ENCODE measurements at regions not wholly inside any gene's neighbourhood (a gene's known extent, or its start where the extent isn't known, plus 50 kb on each side); places are given as distances from the start of the nearest gene placed in this dataset.
"Not testable (repeated sequence)": the region's sequence is repeated elsewhere in the genome, so short reads cannot be mapped to it uniquely, and the experiment has no call there.

DNA sequence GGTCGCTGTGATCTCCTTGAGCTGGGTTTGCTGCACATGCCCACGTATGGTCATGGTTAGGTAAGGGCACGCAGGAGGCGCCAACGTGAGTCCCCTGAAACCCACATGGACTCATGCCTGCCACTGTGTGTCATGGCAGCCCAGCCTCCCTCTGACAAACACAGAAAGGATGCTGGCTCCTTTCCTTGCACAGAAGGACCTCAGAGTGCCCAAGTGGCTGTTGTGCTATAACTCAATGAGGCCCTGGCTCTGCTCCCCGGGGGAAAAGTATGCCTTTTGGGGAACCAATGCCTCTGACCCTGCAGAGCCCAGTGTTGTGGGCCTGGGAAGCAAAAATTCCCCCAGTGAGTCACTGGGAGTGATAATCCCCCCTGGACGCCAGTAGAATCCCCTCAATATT lies 233.9 kb downstream of the VAPA start:
- no peaks in the 10 kb centered on the region for H3K4me1 ChIP-seq (ENCODE audit: control insufficient read depth in 2 of 3, insufficient read depth in 2 of 3, low read depth in 1 of 3, low read length in 3 of 3)
- no peak overlapping the region for H3K27ac ChIP-seq (ENCODE audit: low read depth in 2 of 2, low read length in 2 of 2)
- no peak overlapping the region for H3K4me3 ChIP-seq (ENCODE audit: low read length in 3 of 3)
- no peaks in the 10 kb centered on the region for H3K9me3 ChIP-seq (ENCODE audit: control insufficient read depth in 2 of 3, insufficient read depth in 1 of 3, low read length in 3 of 3)
- FAIRE-seq, result no peak
- intact Hi-C loops (cut with DNase I), result no loop called here
- H3K27me3 ChIP-seq (ENCODE audit: control insufficient read depth, insufficient read depth, low read length), result no peaks in the 10 kb centered on the region
- H3K36me3 ChIP-seq (ENCODE audit: control insufficient read depth in 2 of 3, insufficient read depth in 3 of 3, low read length in 3 of 3), result no peaks in the 10 kb centered on the region
- TF ChIP-seq, protein P1, sequence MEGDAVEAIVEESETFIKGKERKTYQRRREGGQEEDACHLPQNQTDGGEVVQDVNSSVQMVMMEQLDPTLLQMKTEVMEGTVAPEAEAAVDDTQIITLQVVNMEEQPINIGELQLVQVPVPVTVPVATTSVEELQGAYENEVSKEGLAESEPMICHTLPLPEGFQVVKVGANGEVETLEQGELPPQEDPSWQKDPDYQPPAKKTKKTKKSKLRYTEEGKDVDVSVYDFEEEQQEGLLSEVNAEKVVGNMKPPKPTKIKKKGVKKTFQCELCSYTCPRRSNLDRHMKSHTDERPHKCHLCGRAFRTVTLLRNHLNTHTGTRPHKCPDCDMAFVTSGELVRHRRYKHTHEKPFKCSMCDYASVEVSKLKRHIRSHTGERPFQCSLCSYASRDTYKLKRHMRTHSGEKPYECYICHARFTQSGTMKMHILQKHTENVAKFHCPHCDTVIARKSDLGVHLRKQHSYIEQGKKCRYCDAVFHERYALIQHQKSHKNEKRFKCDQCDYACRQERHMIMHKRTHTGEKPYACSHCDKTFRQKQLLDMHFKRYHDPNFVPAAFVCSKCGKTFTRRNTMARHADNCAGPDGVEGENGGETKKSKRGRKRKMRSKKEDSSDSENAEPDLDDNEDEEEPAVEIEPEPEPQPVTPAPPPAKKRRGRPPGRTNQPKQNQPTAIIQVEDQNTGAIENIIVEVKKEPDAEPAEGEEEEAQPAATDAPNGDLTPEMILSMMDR (IDR thresholded peaks at IDR 0.05; ENCODE audit: borderline replicate concordance, extremely low read depth, insufficient read depth), result no peak
- H3K9ac ChIP-seq (ENCODE audit: low read length in 3 of 3), result no peak overlapping the region
- DNase-seq, result peak in 1 of 5 donors; percentile 13

DNA sequence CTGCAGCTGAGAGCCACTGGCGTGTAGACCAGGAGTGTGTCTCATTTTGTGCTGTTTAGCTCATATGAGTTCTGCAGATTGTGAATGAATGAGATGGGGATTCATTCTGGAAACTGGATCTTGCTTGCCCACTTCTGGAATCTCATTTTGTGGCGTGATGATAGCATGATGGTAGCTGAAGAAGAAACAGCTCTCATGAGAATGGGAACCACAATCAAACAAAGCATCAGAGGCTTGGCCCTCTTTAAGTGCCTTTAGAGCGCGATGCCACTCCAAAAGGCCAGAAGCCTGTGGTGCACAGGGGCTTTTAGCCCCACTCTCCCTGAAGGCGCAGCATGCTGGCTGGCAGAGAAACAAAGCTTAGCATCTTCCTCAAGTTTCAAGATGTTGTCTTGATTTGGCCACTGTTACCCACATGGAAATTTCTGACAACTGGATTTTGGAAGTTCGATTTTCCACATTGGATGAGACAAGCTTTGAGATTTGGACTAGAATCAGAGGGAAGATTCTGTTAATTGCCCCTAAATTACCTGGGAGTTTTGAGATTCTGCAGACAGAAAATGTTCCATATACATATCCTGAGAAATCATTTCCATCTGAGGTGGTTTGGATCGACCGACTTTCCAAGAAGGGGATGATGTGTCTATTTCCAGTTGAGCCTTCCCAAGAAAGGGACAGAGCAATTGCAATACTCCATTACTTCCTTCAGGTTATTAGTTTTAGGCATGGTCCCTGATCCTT lies 234.5 kb downstream of the VAPA start:
- FAIRE-seq, result no peak
- TF ChIP-seq, protein P1 (IDR thresholded peaks at IDR 0.05; ENCODE audit: borderline replicate concordance, extremely low read depth, insufficient read depth), result no peak
- H3K4me1 ChIP-seq (ENCODE audit: control insufficient read depth in 2 of 3, insufficient read depth in 2 of 3, low read depth in 1 of 3, low read length in 3 of 3), result no peaks in the 10 kb centered on the region
- no peaks in the 10 kb centered on the region for H3K9me3 ChIP-seq (ENCODE audit: control insufficient read depth in 2 of 3, insufficient read depth in 1 of 3, low read length in 3 of 3)
- intact Hi-C loops (cut with DNase I), result no loop called here
- no peak overlapping the region for H3K27ac ChIP-seq (ENCODE audit: low read depth in 2 of 2, low read length in 2 of 2)
- no peak overlapping the region for H3K4me3 ChIP-seq (ENCODE audit: low read length in 3 of 3)
- H3K36me3 ChIP-seq (ENCODE audit: control insufficient read depth in 2 of 3, insufficient read depth in 3 of 3, low read length in 3 of 3), result no peaks in the 10 kb centered on the region
- H3K27me3 ChIP-seq (ENCODE audit: control insufficient read depth, insufficient read depth, low read length), result no peaks in the 10 kb centered on the region
- H3K9ac ChIP-seq (ENCODE audit: low read length in 3 of 3), result no peak overlapping the region
- peak in 1 of 5 donors; percentile 2 for DNase-seq

DNA sequence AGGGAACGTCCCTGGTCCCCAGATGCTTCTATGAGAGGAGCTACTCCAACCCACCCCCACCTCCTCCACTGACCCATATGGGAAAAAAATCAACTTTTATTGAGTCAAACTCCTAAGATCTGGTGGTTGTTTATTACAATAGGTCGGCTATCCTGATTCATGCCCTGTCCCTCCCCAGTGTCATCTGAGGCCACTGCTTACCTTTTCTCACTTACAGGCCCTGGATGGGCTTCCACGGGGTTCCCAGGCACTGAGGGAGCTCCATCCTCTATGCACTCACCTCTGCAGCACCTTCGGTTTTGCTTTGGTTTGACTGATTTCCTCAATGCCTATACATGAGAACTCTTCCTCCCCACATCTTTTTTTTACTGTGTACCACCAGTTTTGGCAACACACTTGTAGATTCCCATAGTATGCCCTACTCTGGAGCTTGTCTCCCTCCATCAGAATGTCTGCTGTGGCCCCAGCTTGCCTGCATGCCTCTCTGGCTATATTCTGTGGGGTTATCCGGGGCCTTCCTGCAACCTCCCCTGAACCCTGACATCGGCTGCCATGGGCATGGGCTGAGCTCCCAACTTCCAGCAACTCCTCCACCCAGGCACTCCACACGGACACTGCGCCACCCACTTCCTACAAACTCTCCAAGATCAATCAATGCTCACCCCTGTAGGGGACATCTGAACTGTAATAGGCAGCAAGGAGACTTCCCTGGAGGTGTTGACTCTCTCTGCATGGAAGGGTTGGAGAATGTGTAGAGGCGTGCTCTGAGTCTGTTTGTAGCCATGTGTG lies 236.1 kb downstream of the VAPA start:
- Histone ChIP-seq H3K36me3 (ENCODE audit: control insufficient read depth in 2 of 3, insufficient read depth in 3 of 3, low read length in 3 of 3) (no peaks in the 10 kb centered on the region), H3K9ac (ENCODE audit: low read length in 3 of 3) (no peak overlapping the region), H3K9me3 (ENCODE audit: control insufficient read depth in 2 of 3, insufficient read depth in 1 of 3, low read length in 3 of 3) (no peaks in the 10 kb centered on the region), H3K27me3 (ENCODE audit: control insufficient read depth, insufficient read depth, low read length) (no peaks in the 10 kb centered on the region), H3K4me1 (ENCODE audit: control insufficient read depth in 2 of 3, insufficient read depth in 2 of 3, low read depth in 1 of 3, low read length in 3 of 3) (no peaks in the 10 kb centered on the region), H3K27ac (ENCODE audit: low read depth in 2 of 2, low read length in 2 of 2) (no peak overlapping the region), H3K4me3 (ENCODE audit: low read length in 3 of 3) (no peak overlapping the region)
- FAIRE-seq (no peak), DNase-seq (peak in 1 of 5 donors; percentile 0)
- TF ChIP-seq, protein P1 (IDR thresholded peaks at IDR 0.05; ENCODE audit: borderline replicate concordance, extremely low read depth, insufficient read depth), result no peak
- intact Hi-C loops (cut with DNase I), result no loop called here

DNA sequence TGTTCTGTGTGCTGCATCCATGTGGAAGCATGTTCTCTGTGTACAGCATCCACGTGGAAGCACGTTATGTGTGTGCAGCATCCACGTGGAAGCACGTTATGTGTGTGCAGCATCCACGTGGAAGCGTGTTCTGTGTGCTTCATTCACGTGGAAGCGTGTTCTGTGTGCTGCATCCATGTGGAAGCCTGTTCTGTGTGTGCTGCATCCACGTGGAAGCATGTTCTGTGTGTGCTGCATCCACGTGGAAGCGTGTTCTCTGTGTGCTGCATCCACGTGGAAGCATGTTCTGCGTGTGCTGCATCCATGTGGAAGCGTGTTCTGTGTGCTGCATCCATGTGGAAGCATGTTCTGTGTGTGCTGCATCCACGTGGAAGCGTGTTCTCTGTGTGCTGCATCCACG lies 236.8 kb downstream of the VAPA start:
- H3K4me1 ChIP-seq (ENCODE audit: control insufficient read depth in 2 of 3, insufficient read depth in 2 of 3, low read depth in 1 of 3, low read length in 3 of 3); H3K27ac ChIP-seq (ENCODE audit: low read depth in 2 of 2, low read length in 2 of 2); FAIRE-seq; H3K4me3 ChIP-seq (ENCODE audit: low read length in 3 of 3); H3K9me3 ChIP-seq (ENCODE audit: control insufficient read depth in 2 of 3, insufficient read depth in 1 of 3, low read length in 3 of 3); H3K36me3 ChIP-seq (ENCODE audit: control insufficient read depth in 2 of 3, insufficient read depth in 3 of 3, low read length in 3 of 3); intact Hi-C loops (cut with DNase I); H3K9ac ChIP-seq (ENCODE audit: low read length in 3 of 3); H3K27me3 ChIP-seq (ENCODE audit: control insufficient read depth, insufficient read depth, low read length): not testable (repeated sequence)
- peak in 1 of 5 donors; percentile 0 for DNase-seq

All from kidney (tissue), 13 donors.